ENCODE measurements at regions not wholly inside any gene's neighbourhood (a gene's known extent, or its start where the extent isn't known, plus 50 kb on each side); places are given as distances from the start of the nearest gene placed in this dataset.

- TF ChIP-seq CTCF (IDR thresholded peaks at IDR 0.05; ENCODE audit: poor library complexity, severe bottlenecking) (no peak), EP300 (conservative IDR thresholded peaks at IDR 0.05; ENCODE audit: poor library complexity, severe bottlenecking) (no peak), POLR2AphosphoS5 (IDR thresholded peaks at IDR 0.05) (no peak), EZH2 (IDR thresholded peaks at IDR 0.05; ENCODE audit: borderline replicate concordance, insufficient read depth, low read length, poor library complexity, severe bottlenecking) (no peak), RAD21 (conservative IDR thresholded peaks at IDR 0.05) (no peak), SMC3 (conservative IDR thresholded peaks at IDR 0.05; ENCODE audit: poor library complexity) (no peak), REST (IDR thresholded peaks at IDR 0.05; ENCODE audit: borderline replicate concordance) (no peak)
These were observed 240.7 kb downstream of the MAP2K6 start for GRCh38 chr17:69654981-69655855.
